ENCODE measurements at regions not wholly inside any gene's neighbourhood (a gene's known extent, or its start where the extent isn't known, plus 50 kb on each side); places are given as distances from the start of the nearest gene placed in this dataset.

GRCh38 chr15:36434177-36434576, 145.2 kb upstream of the CDIN1 start:
- TF ChIP-seq, protein P1, sequence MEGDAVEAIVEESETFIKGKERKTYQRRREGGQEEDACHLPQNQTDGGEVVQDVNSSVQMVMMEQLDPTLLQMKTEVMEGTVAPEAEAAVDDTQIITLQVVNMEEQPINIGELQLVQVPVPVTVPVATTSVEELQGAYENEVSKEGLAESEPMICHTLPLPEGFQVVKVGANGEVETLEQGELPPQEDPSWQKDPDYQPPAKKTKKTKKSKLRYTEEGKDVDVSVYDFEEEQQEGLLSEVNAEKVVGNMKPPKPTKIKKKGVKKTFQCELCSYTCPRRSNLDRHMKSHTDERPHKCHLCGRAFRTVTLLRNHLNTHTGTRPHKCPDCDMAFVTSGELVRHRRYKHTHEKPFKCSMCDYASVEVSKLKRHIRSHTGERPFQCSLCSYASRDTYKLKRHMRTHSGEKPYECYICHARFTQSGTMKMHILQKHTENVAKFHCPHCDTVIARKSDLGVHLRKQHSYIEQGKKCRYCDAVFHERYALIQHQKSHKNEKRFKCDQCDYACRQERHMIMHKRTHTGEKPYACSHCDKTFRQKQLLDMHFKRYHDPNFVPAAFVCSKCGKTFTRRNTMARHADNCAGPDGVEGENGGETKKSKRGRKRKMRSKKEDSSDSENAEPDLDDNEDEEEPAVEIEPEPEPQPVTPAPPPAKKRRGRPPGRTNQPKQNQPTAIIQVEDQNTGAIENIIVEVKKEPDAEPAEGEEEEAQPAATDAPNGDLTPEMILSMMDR (IDR thresholded peaks at IDR 0.05 in 4 of 5, conservative IDR thresholded peaks at IDR 0.05 in 1 of 5): no peak
- no peak for TF ChIP-seq POLR2A (IDR thresholded peaks at IDR 0.05)
